H1 (cell line): ENCODE measurements at regions not wholly inside any gene's neighbourhood (a gene's known extent, or its start where the extent isn't known, plus 50 kb on each side); places are given as distances from the start of the nearest gene placed in this dataset.

Experiments used
- CHD7 ChIP-seq: fragments of 300-600 bp; sonication (generic); IDR thresholded peaks from 2 replicates; pipeline ENCODE4 v1.7.1; 2012; ENCODE audit warnings: low read length, moderate library complexity, mild to moderate bottlenecking, inconsistent platforms; ENCODE audit not compliant: insufficient replicate concordance
- HDAC2 ChIP-seq, 2 experiments: fragments of 300-600 bp in 1 of 2; sonication (generic) in 1 of 2; IDR thresholded peaks; 2 replicates each; pipeline ENCODE4 v1.6.1; 2011 to 2012; ENCODE audit warnings: low read depth in 2 of 2, low read length in 2 of 2, mild to moderate bottlenecking in 2 of 2, moderate library complexity in 2 of 2, borderline replicate concordance in 1 of 2, inconsistent platforms in 1 of 2
- KDM1A ChIP-seq: fragments of 200-600, 300-600 bp; sonication (generic); IDR thresholded peaks from 2 replicates; pipeline ENCODE4 v1.7.1; 2016; ENCODE audit warnings: mild to moderate bottlenecking, low read length, borderline replicate concordance
- PHF8 ChIP-seq: fragments of 200-600 bp; sonication (generic); conservative IDR thresholded peaks from 2 replicates; pipeline ENCODE4 v1.7.1; 2012; ENCODE audit warnings: low read depth, mild to moderate bottlenecking, inconsistent platforms, low read length, moderate library complexity
- RFX5 ChIP-seq: IDR thresholded peaks from 2 replicates; pipeline ENCODE4 v1.6.1; 2011; ENCODE audit warnings: low read depth, low read length, improper control_type of control experiment, borderline replicate concordance
- RNF2 ChIP-seq: fragments of 200-900, 300-1000 bp; sonication (generic); IDR thresholded peaks from 2 replicates; pipeline ENCODE4 v1.7.1; 2016; ENCODE audit warnings: borderline replicate concordance, low read depth, mild to moderate bottlenecking, antibody characterized with exemption, low read length; ENCODE audit not compliant: poor library complexity, severe bottlenecking; ENCODE audit errors: missing control alignments
- SIRT6 ChIP-seq: IDR thresholded peaks from one replicate; pipeline ENCODE4 v1.7.1; 2012; ENCODE audit warnings: low read length, inconsistent platforms
- SP2 ChIP-seq: IDR thresholded peaks from 2 replicates; pipeline ENCODE4 v1.6.1; 2012; ENCODE audit warnings: mild to moderate bottlenecking, low read length, inconsistent platforms
- SUZ12 ChIP-seq: fragments of 200-600 bp; sonication (generic); IDR thresholded peaks from 2 replicates; pipeline ENCODE4 v1.6.1; 2012; ENCODE audit warnings: mild to moderate bottlenecking, inconsistent platforms, low read length, moderate library complexity, mixed read lengths
- TCF12 ChIP-seq: IDR thresholded peaks from 2 replicates; pipeline ENCODE4 v1.6.1; 2011; ENCODE audit warnings: low read depth, mild to moderate bottlenecking, low read length
- TEAD4 ChIP-seq: IDR thresholded peaks from 2 replicates; pipeline ENCODE4 v1.6.1; 2012; ENCODE audit warnings: low read depth, low read length, inconsistent platforms, mixed read lengths

DNA sequence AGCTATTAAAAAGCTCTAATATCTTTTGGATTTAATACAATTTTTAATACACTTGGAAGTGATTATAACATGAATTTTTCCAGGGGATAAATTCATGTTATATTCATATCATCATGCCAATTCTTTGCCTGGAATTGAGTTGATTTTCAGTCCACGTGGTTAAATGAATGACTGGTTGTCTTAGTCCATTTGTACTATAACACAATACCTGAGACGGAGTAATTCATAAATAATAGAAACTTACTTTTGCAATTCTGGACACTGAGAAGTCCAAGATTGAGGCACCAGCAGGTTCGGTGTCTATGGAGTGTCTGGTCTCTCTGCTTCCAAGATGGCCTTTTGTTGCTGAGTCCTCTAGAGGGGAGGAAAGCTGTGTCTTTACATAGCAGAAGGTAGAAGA lies 66.2 kb upstream of the TRDN start (continued):
- no peak for TF ChIP-seq CHD7
- no peak for TF ChIP-seq SUZ12
- TF ChIP-seq HDAC2 (IDR thresholded peaks at IDR 0.05; ENCODE audit: borderline replicate concordance in 1 of 2, low read depth in 2 of 2, low read length in 2 of 2): no peak
- no peak for TF ChIP-seq TCF12
- TF ChIP-seq TEAD4: no peak
- TF ChIP-seq SIRT6: no peak
- TF ChIP-seq SP2: no peak
- TF ChIP-seq RNF2: no peak
- no peak for TF ChIP-seq RFX5
- no peak for TF ChIP-seq PHF8
- TF ChIP-seq KDM1A: no peak
